ENCODE measurements at regions not wholly inside any gene's neighbourhood (a gene's known extent, or its start where the extent isn't known, plus 50 kb on each side); places are given as distances from the start of the nearest gene placed in this dataset.

DNA sequence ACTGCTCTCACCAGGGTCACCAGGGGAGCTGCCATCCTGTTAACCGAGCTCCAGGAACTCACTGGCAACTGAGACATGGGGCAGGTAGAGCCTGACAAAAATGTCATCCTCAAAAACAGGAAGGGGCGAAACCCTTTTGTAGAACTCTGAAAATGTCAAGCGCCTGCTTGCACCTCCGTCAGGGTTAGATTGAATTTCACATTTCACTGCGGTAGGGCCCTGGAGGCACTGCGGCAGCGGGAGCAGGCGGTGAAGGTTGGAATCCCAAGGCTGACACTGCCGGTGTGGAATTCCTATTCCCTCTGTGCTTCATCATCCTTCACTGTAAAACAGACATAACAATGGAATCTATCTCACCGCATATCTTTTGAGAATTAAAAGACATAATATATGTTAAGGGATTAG is 142.8 kb upstream of the TMCC3 start:
- H3K4me1 ChIP-seq (ENCODE audit: control insufficient read depth, insufficient read depth, low read length): peaks cover 4% of the 10 kb centered on the region
- H3K27ac ChIP-seq (ENCODE audit: low read length): no peak overlapping the region
- Mint-ChIP-seq H3K36me3 (no peaks in the 10 kb centered on the region), H3K4me3 (no peak overlapping the region), H3K27me3 (ENCODE audit: low read depth in 2 of 2) (no peaks in the 10 kb centered on the region), H3K27ac (no peak overlapping the region), H3K9me3 (no peaks in the 10 kb centered on the region), H3K4me1 (peaks cover 6 to 13% of the 10 kb centered on the region in 2 donors)
- no peaks in the 10 kb centered on the region for H3K36me3 ChIP-seq (ENCODE audit: control insufficient read depth, insufficient read depth, low read length)
- intact Hi-C loops (cut with micrococcal nuclease): no loop called here
- 89% methylated on average over 9 of the region's 10 CpGs for WGBS (ENCODE audit: insufficient coverage)
- TF ChIP-seq, protein P1, sequence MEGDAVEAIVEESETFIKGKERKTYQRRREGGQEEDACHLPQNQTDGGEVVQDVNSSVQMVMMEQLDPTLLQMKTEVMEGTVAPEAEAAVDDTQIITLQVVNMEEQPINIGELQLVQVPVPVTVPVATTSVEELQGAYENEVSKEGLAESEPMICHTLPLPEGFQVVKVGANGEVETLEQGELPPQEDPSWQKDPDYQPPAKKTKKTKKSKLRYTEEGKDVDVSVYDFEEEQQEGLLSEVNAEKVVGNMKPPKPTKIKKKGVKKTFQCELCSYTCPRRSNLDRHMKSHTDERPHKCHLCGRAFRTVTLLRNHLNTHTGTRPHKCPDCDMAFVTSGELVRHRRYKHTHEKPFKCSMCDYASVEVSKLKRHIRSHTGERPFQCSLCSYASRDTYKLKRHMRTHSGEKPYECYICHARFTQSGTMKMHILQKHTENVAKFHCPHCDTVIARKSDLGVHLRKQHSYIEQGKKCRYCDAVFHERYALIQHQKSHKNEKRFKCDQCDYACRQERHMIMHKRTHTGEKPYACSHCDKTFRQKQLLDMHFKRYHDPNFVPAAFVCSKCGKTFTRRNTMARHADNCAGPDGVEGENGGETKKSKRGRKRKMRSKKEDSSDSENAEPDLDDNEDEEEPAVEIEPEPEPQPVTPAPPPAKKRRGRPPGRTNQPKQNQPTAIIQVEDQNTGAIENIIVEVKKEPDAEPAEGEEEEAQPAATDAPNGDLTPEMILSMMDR (IDR thresholded peaks at IDR 0.05): no peak
- no peak for DNase-seq
- H3K9me3 ChIP-seq (ENCODE audit: control insufficient read depth, insufficient read depth, low read length): no peaks in the 10 kb centered on the region
- no peak overlapping the region for H3K4me3 ChIP-seq (ENCODE audit: low read length)
- ATAC-seq: no peak
- no peaks in the 10 kb centered on the region for H3K27me3 ChIP-seq (ENCODE audit: control insufficient read depth, insufficient read depth, low read length)

- no peaks in the 10 kb centered on the region for H3K36me3 Mint-ChIP-seq
- Histone ChIP-seq H3K27me3 (ENCODE audit: control insufficient read depth, insufficient read depth, low read length) (no peaks in the 10 kb centered on the region), H3K36me3 (ENCODE audit: control insufficient read depth, insufficient read depth, low read length) (no peaks in the 10 kb centered on the region), H3K9me3 (ENCODE audit: control insufficient read depth, insufficient read depth, low read length) (no peaks in the 10 kb centered on the region), H3K4me3 (ENCODE audit: low read length) (no peak overlapping the region), H3K27ac (ENCODE audit: low read length) (no peak overlapping the region), H3K4me1 (ENCODE audit: control insufficient read depth, insufficient read depth, low read length) (peaks cover 4% of the 10 kb centered on the region)
- H3K4me1 Mint-ChIP-seq: peaks cover 6 to 13% of the 10 kb centered on the region in 2 donors
- H3K27ac Mint-ChIP-seq: no peak overlapping the region
- no peaks in the 10 kb centered on the region for H3K9me3 Mint-ChIP-seq
- 39% methylated on average over 6 of the region's 6 CpGs for WGBS (ENCODE audit: insufficient coverage)
- H3K4me3 Mint-ChIP-seq: no peak overlapping the region
- intact Hi-C loops (cut with micrococcal nuclease): no loop called here
- ATAC-seq (no peak), DNase-seq (no peak)
- H3K27me3 Mint-ChIP-seq (ENCODE audit: low read depth in 2 of 2): no peaks in the 10 kb centered on the region
- TF ChIP-seq, protein P1 (IDR thresholded peaks at IDR 0.05): no peak
Observed at GRCh38 chr12:94792693-94793092, 142.3 kb upstream of the TMCC3 start.

DNA sequence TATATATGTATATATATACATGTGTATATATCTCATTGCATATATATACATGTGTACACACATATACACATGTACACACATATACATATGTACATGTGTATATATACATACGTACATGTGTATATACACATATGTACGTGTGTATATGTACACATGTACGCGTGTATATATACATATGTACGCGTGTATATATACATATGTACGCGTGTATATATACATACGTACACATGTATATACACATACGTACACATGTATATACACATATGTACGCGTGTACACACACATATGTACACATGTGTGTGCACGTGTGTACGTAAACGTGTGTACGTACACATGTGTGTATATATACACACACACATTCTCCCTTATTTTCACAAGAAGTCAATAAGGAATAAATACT is 141.6 kb upstream of the TMCC3 start:
- H3K27me3 Mint-ChIP-seq (ENCODE audit: low read depth in 2 of 2): no peaks in the 10 kb centered on the region
- H3K4me3 ChIP-seq (ENCODE audit: low read length): no peak overlapping the region
- no peak for ATAC-seq

GRCh38 chr12:94790825-94791224 is 140.5 kb upstream of the TMCC3 start:
- WGBS (ENCODE audit: insufficient coverage): 64% methylated on average over 2 of the region's 3 CpGs
- DNase-seq: no peak

More for the DNA sequence above, 141.6 kb upstream of the TMCC3 start:
- TF ChIP-seq, protein P1 (IDR thresholded peaks at IDR 0.05): no peak
- Histone ChIP-seq H3K27ac (ENCODE audit: low read length) (no peak overlapping the region), H3K9me3 (ENCODE audit: control insufficient read depth, insufficient read depth, low read length) (no peaks in the 10 kb centered on the region), H3K4me1 (ENCODE audit: control insufficient read depth, insufficient read depth, low read length) (peaks cover 4% of the 10 kb centered on the region), H3K27me3 (ENCODE audit: control insufficient read depth, insufficient read depth, low read length) (no peaks in the 10 kb centered on the region), H3K36me3 (ENCODE audit: control insufficient read depth, insufficient read depth, low read length) (no peaks in the 10 kb centered on the region)
- 96% methylated on average over 13 of the region's 16 CpGs for WGBS (ENCODE audit: insufficient coverage)
- Mint-ChIP-seq H3K27ac (no peak overlapping the region), H3K4me3 (no peak overlapping the region), H3K9me3 (no peaks in the 10 kb centered on the region), H3K36me3 (no peaks in the 10 kb centered on the region), H3K4me1 (peaks cover 6 to 13% of the 10 kb centered on the region in 2 donors)
- intact Hi-C loops (cut with micrococcal nuclease): no loop called here
- DNase-seq: no peak

More at GRCh38 chr12:94790825-94791224, 140.5 kb upstream of the TMCC3 start:
- Histone ChIP-seq H3K4me1 (ENCODE audit: control insufficient read depth, insufficient read depth, low read length) (peaks cover 4% of the 10 kb centered on the region), H3K27ac (ENCODE audit: low read length) (no peak overlapping the region), H3K4me3 (ENCODE audit: low read length) (no peak overlapping the region), H3K9me3 (ENCODE audit: control insufficient read depth, insufficient read depth, low read length) (no peaks in the 10 kb centered on the region), H3K36me3 (ENCODE audit: control insufficient read depth, insufficient read depth, low read length) (no peaks in the 10 kb centered on the region), H3K27me3 (ENCODE audit: control insufficient read depth, insufficient read depth, low read length) (no peaks in the 10 kb centered on the region)
- Mint-ChIP-seq H3K27me3 (ENCODE audit: low read depth in 2 of 2) (no peaks in the 10 kb centered on the region), H3K4me3 (no peak overlapping the region), H3K4me1 (peaks cover 6 to 13% of the 10 kb centered on the region in 2 donors), H3K27ac (no peak overlapping the region), H3K9me3 (no peaks in the 10 kb centered on the region), H3K36me3 (no peaks in the 10 kb centered on the region)
- intact Hi-C loops (cut with micrococcal nuclease): no loop called here
- TF ChIP-seq, protein P1 (IDR thresholded peaks at IDR 0.05): no peak
- ATAC-seq: no peak
